Skeletal muscle tissue (tissue), 3 donors: ENCODE measurements at regions not wholly inside any gene's neighbourhood (a gene's known extent, or its start where the extent isn't known, plus 50 kb on each side); places are given as distances from the start of the nearest gene placed in this dataset.

Source experiments
- H3K27ac ChIP-seq: one replicate; pipeline ENCODE4 v1.7.0; 2013; ENCODE audit warnings: mild to moderate bottlenecking, low read depth, low read length, inconsistent platforms
- H3K27me3 ChIP-seq, 3 donors: one replicate each; pipeline ENCODE4 v1.7.0; 2013; ENCODE audit warnings: low read length in 3 of 3; ENCODE audit not compliant: control insufficient read depth in 3 of 3, insufficient read depth in 3 of 3
- H3K36me3 ChIP-seq, 3 donors: one replicate each; pipeline ENCODE4 v1.7.0; 2013; ENCODE audit warnings: low read length in 3 of 3; ENCODE audit not compliant: control insufficient read depth in 3 of 3, insufficient read depth in 3 of 3
- H3K4me1 ChIP-seq, 3 donors: one replicate each; pipeline ENCODE4 v1.7.0; 2013; ENCODE audit warnings: low read length in 3 of 3, mild to moderate bottlenecking in 3 of 3; ENCODE audit not compliant: control insufficient read depth in 3 of 3, insufficient read depth in 3 of 3
- H3K4me3 ChIP-seq, 3 donors: one replicate each; pipeline ENCODE4 v1.7.0; 2013; ENCODE audit warnings: low read length in 3 of 3
- H3K9ac ChIP-seq, 3 donors: one replicate each; pipeline ENCODE4 v1.7.0; 2013; ENCODE audit warnings: low read length in 3 of 3, mild to moderate bottlenecking in 3 of 3, moderate library complexity in 2 of 3, low read depth in 1 of 3
- H3K9me3 ChIP-seq, 3 donors: one replicate each; pipeline ENCODE4 v1.7.0; 2013; ENCODE audit warnings: low read length in 3 of 3; ENCODE audit not compliant: control insufficient read depth in 3 of 3
- donor health status: Osteomylitis.

- no peaks in the 10 kb centered on the region for H3K9me3 ChIP-seq
- no peaks in the 10 kb centered on the region for H3K36me3 ChIP-seq
- no peaks in the 10 kb centered on the region for H3K27me3 ChIP-seq
- no peak overlapping the region for H3K27ac ChIP-seq
- H3K9ac ChIP-seq, result no peak overlapping the region
- no peak overlapping the region for H3K4me3 ChIP-seq
- no peaks in the 10 kb centered on the region for H3K4me1 ChIP-seq
Measured at GRCh38 chr9:7387840-7388239, 411.7 kb downstream of the DMAC1 start.

GRCh38 chr9:7382304-7382703 lies 417.3 kb downstream of the DMAC1 start:
- Histone ChIP-seq H3K36me3 (no peaks in the 10 kb centered on the region), H3K9me3 (no peaks in the 10 kb centered on the region), H3K4me1 (no peaks in the 10 kb centered on the region), H3K27me3 (no peaks in the 10 kb centered on the region), H3K27ac (no peak overlapping the region), H3K4me3 (no peak overlapping the region), H3K9ac (no peak overlapping the region)

- Histone ChIP-seq H3K36me3 (no peaks in the 10 kb centered on the region), H3K4me1 (no peaks in the 10 kb centered on the region), H3K9me3 (no peaks in the 10 kb centered on the region), H3K9ac (no peak overlapping the region), H3K4me3 (no peak overlapping the region), H3K27ac (no peak overlapping the region), H3K27me3 (no peaks in the 10 kb centered on the region)
Measured at GRCh38 chr9:7377489-7377888, 422.1 kb downstream of the DMAC1 start.

- Histone ChIP-seq H3K36me3 (no peaks in the 10 kb centered on the region), H3K27me3 (no peaks in the 10 kb centered on the region), H3K9me3 (no peaks in the 10 kb centered on the region), H3K27ac (no peak overlapping the region), H3K4me1 (no peaks in the 10 kb centered on the region), H3K9ac (no peak overlapping the region), H3K4me3 (no peak overlapping the region)
Measured at GRCh38 chr9:7376833-7377232, 422.7 kb downstream of the DMAC1 start.

- no peak overlapping the region for H3K4me3 ChIP-seq
- peaks cover 0 to 3% (median 0%) of the 10 kb centered on the region in 3 donors for H3K4me1 ChIP-seq
- H3K36me3 ChIP-seq, result no peaks in the 10 kb centered on the region
- no peaks in the 10 kb centered on the region for H3K9me3 ChIP-seq
- H3K9ac ChIP-seq, result no peak overlapping the region
- H3K27ac ChIP-seq, result no peak overlapping the region
- H3K27me3 ChIP-seq, result no peaks in the 10 kb centered on the region
Measured at GRCh38 chr9:7376213-7376612, 423.4 kb downstream of the DMAC1 start.

- Histone ChIP-seq H3K27me3 (no peaks in the 10 kb centered on the region), H3K9ac (no peak overlapping the region), H3K36me3 (no peaks in the 10 kb centered on the region), H3K27ac (no peak overlapping the region), H3K9me3 (no peaks in the 10 kb centered on the region), H3K4me1 (peaks cover 0 to 13% (median 6%) of the 10 kb centered on the region in 3 donors), H3K4me3 (no peak overlapping the region)
Measured at GRCh38 chr9:7375013-7375511, 424.5 kb downstream of the DMAC1 start.

GRCh38 chr9:7370988-7371387 lies 428.6 kb downstream of the DMAC1 start:
- Histone ChIP-seq H3K4me1 (peaks cover 2 to 25% (median 6%) of the 10 kb centered on the region in 3 donors), H3K27me3 (no peaks in the 10 kb centered on the region), H3K9me3 (no peaks in the 10 kb centered on the region), H3K9ac (peak overlapping the region in 1 of 3 donors; percentile 14), H3K4me3 (peak overlapping the region in 1 of 3 donors; percentile 19), H3K36me3 (no peaks in the 10 kb centered on the region), H3K27ac (no peak overlapping the region)

- H3K27me3 ChIP-seq, result no peaks in the 10 kb centered on the region
- H3K27ac ChIP-seq, result no peak overlapping the region
- H3K9me3 ChIP-seq, result no peaks in the 10 kb centered on the region
- peaks cover 2 to 25% (median 6%) of the 10 kb centered on the region in 3 donors for H3K4me1 ChIP-seq
- no peaks in the 10 kb centered on the region for H3K36me3 ChIP-seq
- H3K9ac ChIP-seq, result no peak overlapping the region
- no peak overlapping the region for H3K4me3 ChIP-seq
Measured at GRCh38 chr9:7370381-7370780, 429.2 kb downstream of the DMAC1 start.

GRCh38 chr9:7369384-7369821 lies 430.2 kb downstream of the DMAC1 start:
- Histone ChIP-seq H3K9me3 (no peaks in the 10 kb centered on the region), H3K4me3 (no peak overlapping the region), H3K4me1 (peaks cover 2 to 25% (median 6%) of the 10 kb centered on the region in 3 donors), H3K9ac (no peak overlapping the region), H3K27me3 (no peaks in the 10 kb centered on the region), H3K27ac (no peak overlapping the region), H3K36me3 (no peaks in the 10 kb centered on the region)

GRCh38 chr9:7368410-7369292 lies 430.9 kb downstream of the DMAC1 start:
- Histone ChIP-seq H3K9me3 (no peaks in the 10 kb centered on the region), H3K4me1 (peaks cover 2 to 25% (median 6%) of the 10 kb centered on the region in 3 donors), H3K9ac (no peak overlapping the region), H3K4me3 (no peak overlapping the region), H3K36me3 (no peaks in the 10 kb centered on the region), H3K27ac (no peak overlapping the region), H3K27me3 (no peaks in the 10 kb centered on the region)
